ENCODE measurements at regions not wholly inside any gene's neighbourhood (a gene's known extent, or its start where the extent isn't known, plus 50 kb on each side); places are given as distances from the start of the nearest gene placed in this dataset.
A peak's percentile ranks its signal among the peaks of the same experiment; 100 is the strongest.

GRCh38 chr18:52152036-52152435, 188.0 kb upstream of the DCC start:
- POLR2A ChIA-PET: no interaction called here

GRCh38 chr18:52156166-52156565, 183.8 kb upstream of the DCC start:
- no peak overlapping the region for H3K4me2 ChIP-seq
- ATAC-seq (no peak), FAIRE-seq (no peak), DNase-seq (ENCODE audit: low read depth in 1 of 2, low spot score in 1 of 2) (no peak)
- ChIA-PET POLR2A (no interaction called here), CTCF (no interaction called here)
- H3K4me3 ChIP-seq: no peak overlapping the region
- H3K4me1 ChIP-seq: no peaks in the 10 kb centered on the region
- TF ChIP-seq HOXA7 (CRISPR knock-in tag; IDR thresholded peaks at IDR 0.05) (no peak), FOXS1 (CRISPR knock-in tag; IDR thresholded peaks at IDR 0.05) (no peak), JUNB (IDR thresholded peaks at IDR 0.05) (no peak), FOSL2 (IDR thresholded peaks at IDR 0.05) (no peak), FOSL2 (CRISPR knock-in tag; IDR thresholded peaks at IDR 0.05) (no peak), JUN (IDR thresholded peaks at IDR 0.05) (no peak), HES2 (IDR thresholded peaks at IDR 0.05) (no peak), MYC (IDR thresholded peaks at IDR 0.05; ENCODE audit: borderline replicate concordance, low read length) (no peak), ZFP36 (IDR thresholded peaks at IDR 0.05; ENCODE audit: borderline replicate concordance, partially characterized antibody) (no peak), HOXB13 (CRISPR knock-in tag; IDR thresholded peaks at IDR 0.05; ENCODE audit: low read depth) (no peak)
- H3K27ac ChIP-seq: no peak overlapping the region
- H3K9me3 ChIP-seq: no peaks in the 10 kb centered on the region

More at GRCh38 chr18:52152036-52152435, 188.0 kb upstream of the DCC start:
- H3K4me3 ChIP-seq: no peak overlapping the region
- no peak for ATAC-seq
- CTCF ChIA-PET: no interaction called here
- H3K27ac ChIP-seq: no peak overlapping the region
- DNase-seq (ENCODE audit: low read depth in 1 of 2, low spot score in 1 of 2): no peak
- WGBS (ENCODE audit: missing lambda C conversion rate): 8% methylated on average over 3 of the region's 3 CpGs
- no peak for FAIRE-seq
- no peaks in the 10 kb centered on the region for H3K9me3 ChIP-seq
- TF ChIP-seq NR3C1 (IDR thresholded peaks at IDR 0.05): no peak
- TF ChIP-seq RFX5 (IDR thresholded peaks at IDR 0.05): no peak
- no peak for TF ChIP-seq FOXS1 (CRISPR knock-in tag; IDR thresholded peaks at IDR 0.05)
- no peak for TF ChIP-seq CBX2 (IDR thresholded peaks at IDR 0.05; ENCODE audit: borderline replicate concordance, low read depth)
- no peak for TF ChIP-seq MAFK (IDR thresholded peaks at IDR 0.05; ENCODE audit: partially characterized antibody)
- TF ChIP-seq SREBF2 (IDR thresholded peaks at IDR 0.05): no peak
- no peak for TF ChIP-seq RAD21 (conservative IDR thresholded peaks at IDR 0.05 in 1 of 2, IDR thresholded peaks at IDR 0.05 in 1 of 2)
- TF ChIP-seq RNF2 (IDR thresholded peaks at IDR 0.05; ENCODE audit: borderline replicate concordance, low read depth): no peak
- TF ChIP-seq EHMT2 (IDR thresholded peaks at IDR 0.05; ENCODE audit: low read depth): no peak
- no peak for TF ChIP-seq PHF8 (IDR thresholded peaks at IDR 0.05; ENCODE audit: borderline replicate concordance, low read depth)
- no peak for TF ChIP-seq RARB (CRISPR knock-in tag; IDR thresholded peaks at IDR 0.05)
- no peak for TF ChIP-seq CHD4 (IDR thresholded peaks at IDR 0.05; ENCODE audit: borderline replicate concordance)
- TF ChIP-seq CEBPB (IDR thresholded peaks at IDR 0.05): no peak
- TF ChIP-seq HMGXB4 (CRISPR knock-in tag; IDR thresholded peaks at IDR 0.05; ENCODE audit: borderline replicate concordance): no peak
- H3K4me2 ChIP-seq: no peak overlapping the region
- no peaks in the 10 kb centered on the region for H3K4me1 ChIP-seq

DNA sequence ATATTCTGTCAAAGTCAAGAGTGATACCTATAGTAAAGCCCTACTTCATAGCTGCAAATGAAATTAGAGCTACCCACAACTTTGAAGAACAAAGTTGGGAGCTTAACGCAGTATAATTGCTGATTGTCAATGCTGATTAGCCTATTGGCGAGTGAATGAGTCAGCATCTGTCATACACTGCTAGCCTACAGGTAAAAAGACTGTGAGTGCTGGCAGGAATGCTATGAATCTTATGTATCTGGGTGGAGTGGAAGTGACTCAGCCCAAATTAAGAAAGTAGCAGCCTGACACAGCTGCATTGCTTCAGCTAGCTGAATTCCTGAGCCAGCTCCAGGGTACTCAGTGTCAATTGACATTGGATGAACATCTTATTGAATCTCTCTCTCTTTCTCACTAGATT, 179.4 kb upstream of the DCC start:
- DNase-seq (ENCODE audit: low read depth in 1 of 2, low spot score in 1 of 2) (peak in 1 of 2 experiments; percentile 0), FAIRE-seq (no peak), ATAC-seq (no peak)
- CTCF ChIA-PET: no interaction called here
- POLR2A ChIA-PET: no interaction called here
- no peak overlapping the region for H3K4me2 ChIP-seq
- no peaks in the 10 kb centered on the region for H3K9me3 ChIP-seq
- H3K4me1 ChIP-seq: no peaks in the 10 kb centered on the region
- no peak overlapping the region for H3K4me3 ChIP-seq
- WGBS (ENCODE audit: missing lambda C conversion rate): 6% methylated on average over 2 of the region's 2 CpGs
- no peak overlapping the region for H3K27ac ChIP-seq
- TF ChIP-seq HDAC2 (IDR thresholded peaks at IDR 0.05) (no peak), MAX (IDR thresholded peaks at IDR 0.05) (no peak), ATOH8 (CRISPR knock-in tag; IDR thresholded peaks at IDR 0.05; ENCODE audit: low read depth) (no peak), EHMT2 (IDR thresholded peaks at IDR 0.05; ENCODE audit: low read depth) (no peak), RNF2 (IDR thresholded peaks at IDR 0.05; ENCODE audit: borderline replicate concordance, low read depth) (no peak), HMGXB4 (CRISPR knock-in tag; IDR thresholded peaks at IDR 0.05; ENCODE audit: borderline replicate concordance) (no peak), MAZ (IDR thresholded peaks at IDR 0.05; ENCODE audit: borderline replicate concordance, low read depth, low read length) (no peak), RARB (CRISPR knock-in tag; IDR thresholded peaks at IDR 0.05) (no peak), TP53 (CRISPR knock-in tag; IDR thresholded peaks at IDR 0.05) (no peak), CHD4 (IDR thresholded peaks at IDR 0.05; ENCODE audit: borderline replicate concordance) (no peak), ESRRA (IDR thresholded peaks at IDR 0.05; ENCODE audit: borderline replicate concordance, low read length) (no peak), RFX5 (IDR thresholded peaks at IDR 0.05) (no peak), FOSB (CRISPR knock-in tag; IDR thresholded peaks at IDR 0.05) (no peak), RCOR1 (IDR thresholded peaks at IDR 0.05; ENCODE audit: low read depth, low read length) (no peak), ZNF302 (CRISPR knock-in tag; IDR thresholded peaks at IDR 0.05) (no peak), NR3C1 (IDR thresholded peaks at IDR 0.05) (no peak), HOXB5 (CRISPR knock-in tag; IDR thresholded peaks at IDR 0.05) (no peak)

All from A549 (cell line).